Neuronal stem cell (in vitro differentiated cells): ENCODE measurements at regions not wholly inside any gene's neighbourhood (a gene's known extent, or its start where the extent isn't known, plus 50 kb on each side); places are given as distances from the start of the nearest gene placed in this dataset.

Source experiments
- DNase-seq: peaks from one replicate; pipeline ENCODE4 v3.0.0-alpha.2; 2013; ENCODE audit warnings: low spot score
- H2AFZ ChIP-seq: one replicate; pipeline ENCODE4 v1.6.1; 2013; ENCODE audit warnings: mild to moderate bottlenecking, low read length, inconsistent platforms
- H2AK5ac ChIP-seq: 2 replicates; pipeline ENCODE4 v1.6.1; 2013; ENCODE audit warnings: low read depth, mild to moderate bottlenecking, inconsistent platforms, low read length, moderate library complexity, mixed read lengths
- H2BK120ac ChIP-seq: 2 replicates; pipeline ENCODE4 v1.6.1; 2013; ENCODE audit warnings: low read depth, mild to moderate bottlenecking, inconsistent platforms, low read length, moderate library complexity, mixed read lengths
- H2BK12ac ChIP-seq: one replicate; pipeline ENCODE4 v1.6.1; 2013; ENCODE audit warnings: low read length, inconsistent platforms
- H2BK15ac ChIP-seq: 2 replicates; pipeline ENCODE4 v1.6.1; 2013; ENCODE audit warnings: mild to moderate bottlenecking, low read length, inconsistent platforms, mixed read lengths
- H2BK5ac ChIP-seq: one replicate; pipeline ENCODE4 v1.6.1; 2013; ENCODE audit warnings: inconsistent platforms, mild to moderate bottlenecking, low read length, moderate library complexity
- H3K14ac ChIP-seq: one replicate; pipeline ENCODE4 v1.6.1; 2013; ENCODE audit warnings: low read length, inconsistent platforms
- H3K18ac ChIP-seq: 2 replicates; pipeline ENCODE4 v1.6.1; 2013; ENCODE audit warnings: low read length, inconsistent platforms
- H3K23ac ChIP-seq: 2 replicates; pipeline ENCODE4 v1.6.1; 2013; ENCODE audit warnings: low read depth, mild to moderate bottlenecking, mixed read lengths, low read length, inconsistent platforms; ENCODE audit not compliant: poor library complexity
- H3K27ac ChIP-seq: replicated peaks from 3 replicates; pipeline ENCODE4 v1.5.1; 2013; ENCODE audit warnings: low read length, inconsistent platforms
- H3K27me3 ChIP-seq, 3 experiments: 2 replicates each; pipeline ENCODE4 v1.6.1; 2013; ENCODE audit warnings: low read length in 3 of 3, mild to moderate bottlenecking in 2 of 3, inconsistent platforms in 1 of 3, low read depth in 1 of 3, mixed read lengths in 1 of 3, moderate library complexity in 1 of 3; ENCODE audit not compliant: control insufficient read depth in 3 of 3, insufficient read depth in 3 of 3
- H3K36me3 ChIP-seq, 2 donors: replicated peaks in 1 of 2; 2 replicates each; pipeline ENCODE4 v1.6.1; 2013; ENCODE audit warnings: low read length in 2 of 2; ENCODE audit not compliant: control insufficient read depth in 2 of 2, insufficient read depth in 2 of 2
- H3K4ac ChIP-seq: 2 replicates; pipeline ENCODE4 v1.6.1; 2013; ENCODE audit warnings: inconsistent platforms, mild to moderate bottlenecking, low read length, moderate library complexity
- H3K4me1 ChIP-seq, 2 donors: 1 replicate in 1 of 2; 2 replicates in 1 of 2; pipeline ENCODE4 v1.6.1; 2013; ENCODE audit warnings: low read length in 2 of 2, low read depth in 1 of 2; ENCODE audit not compliant: control insufficient read depth in 2 of 2, insufficient read depth in 1 of 2
- H3K4me2 ChIP-seq: one replicate; pipeline ENCODE4 v1.6.1; 2013; ENCODE audit warnings: mild to moderate bottlenecking, low read length, inconsistent platforms; ENCODE audit not compliant: insufficient read depth, poor library complexity, severe bottlenecking
- H3K4me3 ChIP-seq, 2 donors: 2 replicates each; pipeline ENCODE4 v1.5.1; 2013; ENCODE audit warnings: low read length in 2 of 2, mild to moderate bottlenecking in 2 of 2, inconsistent platforms in 1 of 2, moderate library complexity in 1 of 2
- H3K79me1 ChIP-seq: one replicate; pipeline ENCODE4 v1.6.1; 2013; ENCODE audit warnings: low read depth, mild to moderate bottlenecking, inconsistent platforms, low read length, moderate library complexity
- H3K9ac ChIP-seq: one replicate; pipeline ENCODE4 v1.6.1; 2013; ENCODE audit warnings: mild to moderate bottlenecking, low read depth, low read length, inconsistent platforms; ENCODE audit not compliant: poor library complexity
- H3K9me3 ChIP-seq, 2 donors: replicated peaks in 1 of 2; 2 replicates each; pipeline versions ENCODE3 to v1.6.1; 2013; ENCODE audit warnings: low read length in 2 of 2, mild to moderate bottlenecking in 2 of 2, inconsistent platforms in 1 of 2, low read depth in 1 of 2, mixed read lengths in 1 of 2, moderate library complexity in 1 of 2; ENCODE audit not compliant: control insufficient read depth in 2 of 2, insufficient read depth in 1 of 2
- H4K8ac ChIP-seq: one replicate; pipeline ENCODE4 v1.6.1; 2013; ENCODE audit warnings: low read depth, mild to moderate bottlenecking, inconsistent platforms, low read length, moderate library complexity
- H4K91ac ChIP-seq: one replicate; pipeline ENCODE4 v1.6.1; 2013; ENCODE audit warnings: low read length, low read depth, mild to moderate bottlenecking, inconsistent platforms; ENCODE audit not compliant: poor library complexity
- WGBS, 2 donors: extraction: QIAGEN DNeasy Blood & Tissue Kit; methylation state at CpG; one replicate each; pipeline ENCODE4 v1.1.7; 2013; ENCODE audit warnings: missing lambda C conversion rate in 2 of 2, mixed read lengths in 1 of 2; ENCODE audit not compliant: insufficient read length in 2 of 2, insufficient replicate concordance in 1 of 2; ENCODE audit errors: extremely low coverage in 2 of 2; 5-methylcytosine and 5-hydroxymethylcytosine counted together

GRCh38 chr4:111744847-111745246, 400.4 kb upstream of the FAM241A start:
- H2BK15ac ChIP-seq: no peak overlapping the region

GRCh38 chr4:111748157-111748556, 397.1 kb upstream of the FAM241A start:
- Histone ChIP-seq H3K27me3 (no peaks in the 10 kb centered on the region), H3K4me1 (no peaks in the 10 kb centered on the region), H3K14ac (no peak overlapping the region), H3K9me3 (no peaks in the 10 kb centered on the region), H2AFZ (peak overlapping the region; percentile 33), H3K4ac (no peak overlapping the region), H3K27ac (no peak overlapping the region), H3K4me2 (no peak overlapping the region), H3K36me3 (no peaks in the 10 kb centered on the region), H2BK15ac (no peak overlapping the region), H3K9ac (no peak overlapping the region), H2BK5ac (no peak overlapping the region), H4K91ac (no peak overlapping the region), H3K4me3 (no peak overlapping the region), H2BK12ac (no peak overlapping the region), H2BK120ac (no peak overlapping the region), H3K23ac (no peak overlapping the region), H2AK5ac (no peak overlapping the region), H3K79me1 (no peaks in the 10 kb centered on the region), H3K18ac (no peak overlapping the region), H4K8ac (no peak overlapping the region)
- DNase-seq: no peak
- WGBS, 2 donors: no CpG with 5 or more reads among the region's 3 CpGs

More at GRCh38 chr4:111744847-111745246, 400.4 kb upstream of the FAM241A start:
- H2AK5ac ChIP-seq: no peak overlapping the region
- H3K23ac ChIP-seq: no peak overlapping the region
- H2BK12ac ChIP-seq: no peak overlapping the region
- WGBS, 2 donors: no CpG with 5 or more reads among the region's 3 CpGs
- H4K8ac ChIP-seq: no peak overlapping the region
- no peak overlapping the region for H2AFZ ChIP-seq
- no peaks in the 10 kb centered on the region for H3K27me3 ChIP-seq
- H3K79me1 ChIP-seq: no peaks in the 10 kb centered on the region
- H3K27ac ChIP-seq: no peak overlapping the region
- no peak overlapping the region for H2BK120ac ChIP-seq
- H3K9ac ChIP-seq: no peak overlapping the region
- no peak for DNase-seq
- no peaks in the 10 kb centered on the region for H3K4me1 ChIP-seq
- no peak overlapping the region for H4K91ac ChIP-seq
- no peak overlapping the region for H3K14ac ChIP-seq
- no peaks in the 10 kb centered on the region for H3K36me3 ChIP-seq
- no peak overlapping the region for H3K4ac ChIP-seq
- H2BK5ac ChIP-seq: no peak overlapping the region
- H3K4me2 ChIP-seq: no peak overlapping the region
- H3K9me3 ChIP-seq: no peaks in the 10 kb centered on the region
- H3K18ac ChIP-seq: no peak overlapping the region
- no peak overlapping the region for H3K4me3 ChIP-seq

GRCh38 chr4:111754003-111754402, 391.3 kb upstream of the FAM241A start:
- Histone ChIP-seq H2AK5ac (no peak overlapping the region), H4K91ac (no peak overlapping the region), H3K14ac (no peak overlapping the region), H2BK15ac (no peak overlapping the region), H3K27me3 (no peaks in the 10 kb centered on the region), H3K27ac (no peak overlapping the region), H3K18ac (no peak overlapping the region), H3K79me1 (no peaks in the 10 kb centered on the region), H3K36me3 (no peaks in the 10 kb centered on the region), H2AFZ (no peak overlapping the region), H2BK5ac (no peak overlapping the region), H3K23ac (no peak overlapping the region), H2BK12ac (no peak overlapping the region), H4K8ac (no peak overlapping the region), H3K4ac (no peak overlapping the region), H3K9ac (no peak overlapping the region), H2BK120ac (no peak overlapping the region), H3K9me3 (no peaks in the 10 kb centered on the region), H3K4me3 (no peak overlapping the region), H3K4me2 (no peak overlapping the region), H3K4me1 (no peaks in the 10 kb centered on the region)
- WGBS, 2 donors: no CpG with 5 or more reads among the region's 1 CpG
- no peak for DNase-seq

GRCh38 chr4:111755571-111755970, 389.7 kb upstream of the FAM241A start:
- no peaks in the 10 kb centered on the region for H3K4me1 ChIP-seq
- H2AK5ac ChIP-seq: no peak overlapping the region
- no peaks in the 10 kb centered on the region for H3K9me3 ChIP-seq
- no peak overlapping the region for H4K91ac ChIP-seq
- DNase-seq: no peak
- H2BK5ac ChIP-seq: no peak overlapping the region
- H3K27me3 ChIP-seq: no peaks in the 10 kb centered on the region
- no peaks in the 10 kb centered on the region for H3K79me1 ChIP-seq
- no peak overlapping the region for H3K9ac ChIP-seq
- no peak overlapping the region for H2BK120ac ChIP-seq
- no peak overlapping the region for H3K4me2 ChIP-seq
- no CpG with 5 or more reads among the region's 10 CpGs for WGBS, 2 donors
- H2BK15ac ChIP-seq: no peak overlapping the region
- H4K8ac ChIP-seq: no peak overlapping the region
- H3K14ac ChIP-seq: no peak overlapping the region
- H2BK12ac ChIP-seq: no peak overlapping the region
- no peak overlapping the region for H3K23ac ChIP-seq
- no peak overlapping the region for H3K4ac ChIP-seq
- no peak overlapping the region for H2AFZ ChIP-seq
- H3K18ac ChIP-seq: no peak overlapping the region
- H3K27ac ChIP-seq: no peak overlapping the region
- no peaks in the 10 kb centered on the region for H3K36me3 ChIP-seq
- no peak overlapping the region for H3K4me3 ChIP-seq
